RWPE2 (cell line): ENCODE measurements at regions not wholly inside any gene's neighbourhood (a gene's known extent, or its start where the extent isn't known, plus 50 kb on each side); places are given as distances from the start of the nearest gene placed in this dataset.

ENCODE experiments used
- ATAC-seq: fragments of 200-7000 bp; cut with Tn5 transposase; 3 replicates; pipeline ENCODE4 v1.9.1; 2021; ENCODE audit warnings: low read depth
- DNase-seq: peaks from one replicate; pipeline ENCODE4 v3.0.0-alpha.2; 2020; ENCODE audit warnings: low spot score
- H3K27ac ChIP-seq: fragments of 450-650 bp; 2 replicates; pipeline ENCODE4 v1.5.1; 2017; ENCODE audit warnings: mild to moderate bottlenecking; ENCODE audit not compliant: poor library complexity, severe bottlenecking
- H3K27me3 ChIP-seq: fragments of 250-450 bp; sonication (Bioruptor Pico); 2 replicates; pipeline ENCODE4 v1.5.1; 2021; ENCODE audit warnings: mild to moderate bottlenecking, moderate library complexity; ENCODE audit not compliant: insufficient read depth, poor library complexity, severe bottlenecking
- H3K36me3 ChIP-seq: fragments of 250-450 bp; sonication (Bioruptor Pico); 2 replicates; pipeline ENCODE4 v1.5.1; 2020; ENCODE audit warnings: low read depth, mild to moderate bottlenecking, moderate library complexity
- H3K4me1 ChIP-seq: fragments of 250-450 bp; sonication (Bioruptor Pico); 2 replicates; pipeline ENCODE4 v1.5.1; 2021; ENCODE audit warnings: mild to moderate bottlenecking, moderate library complexity; ENCODE audit not compliant: insufficient read depth, poor library complexity, severe bottlenecking
- H3K4me3 ChIP-seq: fragments of 250-450 bp; sonication (Bioruptor Pico); 2 replicates; pipeline ENCODE4 v1.5.1; 2021; ENCODE audit warnings: mild to moderate bottlenecking, moderate library complexity; ENCODE audit not compliant: severe bottlenecking
- H3K9me3 ChIP-seq: fragments of 250-450 bp; sonication (Bioruptor Pico); 2 replicates; pipeline ENCODE4 v1.5.1; 2021; ENCODE audit warnings: mild to moderate bottlenecking, moderate library complexity; ENCODE audit not compliant: severe bottlenecking
- CTCF ChIP-seq: fragments of 450-650 bp; IDR thresholded peaks from one replicate; pipeline ENCODE4 v1.5.1; 2017; ENCODE audit warnings: mild to moderate bottlenecking, moderate library complexity; ENCODE audit not compliant: poor library complexity, severe bottlenecking

GRCh38 chr1:218985424-218985984 lies 188.2 kb upstream of the LYPLAL1 start:
- Histone ChIP-seq H3K27me3 (no peaks in the 10 kb centered on the region), H3K4me1 (no peaks in the 10 kb centered on the region), H3K9me3 (no peaks in the 10 kb centered on the region), H3K36me3 (no peaks in the 10 kb centered on the region), H3K4me3 (no peak overlapping the region), H3K27ac (no peak overlapping the region)
- TF ChIP-seq CTCF = no peak
- no peak for ATAC-seq
- no peak for DNase-seq

GRCh38 chr1:218986816-218987215 lies 186.9 kb upstream of the LYPLAL1 start:
- Histone ChIP-seq H3K27ac (no peak overlapping the region), H3K4me1 (no peaks in the 10 kb centered on the region), H3K27me3 (no peaks in the 10 kb centered on the region), H3K9me3 (no peaks in the 10 kb centered on the region), H3K4me3 (no peak overlapping the region), H3K36me3 (no peaks in the 10 kb centered on the region)
- DNase-seq = no peak
- no peak for TF ChIP-seq CTCF
- no peak for ATAC-seq

- no peak overlapping the region for H3K4me3 ChIP-seq
- no peak for TF ChIP-seq CTCF
- H3K27me3 ChIP-seq = no peaks in the 10 kb centered on the region
- no peaks in the 10 kb centered on the region for H3K4me1 ChIP-seq
- H3K36me3 ChIP-seq = no peaks in the 10 kb centered on the region
- no peaks in the 10 kb centered on the region for H3K9me3 ChIP-seq
- DNase-seq = no peak
- ATAC-seq = no peak
- H3K27ac ChIP-seq = no peak overlapping the region
These were observed 183.7 kb upstream of the LYPLAL1 start for GRCh38 chr1:218990019-218990418.

- TF ChIP-seq CTCF = no peak
- DNase-seq (no peak), ATAC-seq (no peak)
- H3K36me3 ChIP-seq = no peaks in the 10 kb centered on the region
- H3K4me3 ChIP-seq = no peak overlapping the region
- H3K4me1 ChIP-seq = no peaks in the 10 kb centered on the region
- no peaks in the 10 kb centered on the region for H3K27me3 ChIP-seq
- no peak overlapping the region for H3K27ac ChIP-seq
- no peaks in the 10 kb centered on the region for H3K9me3 ChIP-seq
These were observed 182.6 kb upstream of the LYPLAL1 start for GRCh38 chr1:218991089-218991488.

GRCh38 chr1:218994615-218995014 lies 179.1 kb upstream of the LYPLAL1 start:
- no peak for TF ChIP-seq CTCF
- ATAC-seq = no peak
- Histone ChIP-seq H3K4me3 (no peak overlapping the region), H3K9me3 (no peaks in the 10 kb centered on the region), H3K36me3 (no peaks in the 10 kb centered on the region), H3K27ac (no peak overlapping the region), H3K4me1 (no peaks in the 10 kb centered on the region), H3K27me3 (no peaks in the 10 kb centered on the region)
- DNase-seq = no peak
